Epithelial cell of esophagus (primary cell): ENCODE measurements at regions not wholly inside any gene's neighbourhood (a gene's known extent, or its start where the extent isn't known, plus 50 kb on each side); places are given as distances from the start of the nearest gene placed in this dataset.

Source experiments
- DNase-seq: peaks from one replicate; pipeline ENCODE4 v3.0.0; 2010; ENCODE audit warnings: low read depth
- H3K4me3 ChIP-seq: 2 replicates; pipeline ENCODE4 v1.5.1; 2011; ENCODE audit warnings: mild to moderate bottlenecking, low read length, control low read depth
- TF ChIP-seq, protein P1 (sequence below): IDR thresholded peaks from 2 replicates; pipeline ENCODE4 v1.5.1; 2011; ENCODE audit warnings: low read depth, mild to moderate bottlenecking, low read length, control low read depth, inconsistent platforms; ENCODE audit not compliant: insufficient read depth; ENCODE audit errors: missing control alignments

GRCh38 chr2:84160453-84160852 lies 298.6 kb downstream of the SUCLG1 start:
- DNase-seq = no peak
- TF ChIP-seq, protein P1, sequence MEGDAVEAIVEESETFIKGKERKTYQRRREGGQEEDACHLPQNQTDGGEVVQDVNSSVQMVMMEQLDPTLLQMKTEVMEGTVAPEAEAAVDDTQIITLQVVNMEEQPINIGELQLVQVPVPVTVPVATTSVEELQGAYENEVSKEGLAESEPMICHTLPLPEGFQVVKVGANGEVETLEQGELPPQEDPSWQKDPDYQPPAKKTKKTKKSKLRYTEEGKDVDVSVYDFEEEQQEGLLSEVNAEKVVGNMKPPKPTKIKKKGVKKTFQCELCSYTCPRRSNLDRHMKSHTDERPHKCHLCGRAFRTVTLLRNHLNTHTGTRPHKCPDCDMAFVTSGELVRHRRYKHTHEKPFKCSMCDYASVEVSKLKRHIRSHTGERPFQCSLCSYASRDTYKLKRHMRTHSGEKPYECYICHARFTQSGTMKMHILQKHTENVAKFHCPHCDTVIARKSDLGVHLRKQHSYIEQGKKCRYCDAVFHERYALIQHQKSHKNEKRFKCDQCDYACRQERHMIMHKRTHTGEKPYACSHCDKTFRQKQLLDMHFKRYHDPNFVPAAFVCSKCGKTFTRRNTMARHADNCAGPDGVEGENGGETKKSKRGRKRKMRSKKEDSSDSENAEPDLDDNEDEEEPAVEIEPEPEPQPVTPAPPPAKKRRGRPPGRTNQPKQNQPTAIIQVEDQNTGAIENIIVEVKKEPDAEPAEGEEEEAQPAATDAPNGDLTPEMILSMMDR = no peak
- H3K4me3 ChIP-seq = no peak overlapping the region

DNA sequence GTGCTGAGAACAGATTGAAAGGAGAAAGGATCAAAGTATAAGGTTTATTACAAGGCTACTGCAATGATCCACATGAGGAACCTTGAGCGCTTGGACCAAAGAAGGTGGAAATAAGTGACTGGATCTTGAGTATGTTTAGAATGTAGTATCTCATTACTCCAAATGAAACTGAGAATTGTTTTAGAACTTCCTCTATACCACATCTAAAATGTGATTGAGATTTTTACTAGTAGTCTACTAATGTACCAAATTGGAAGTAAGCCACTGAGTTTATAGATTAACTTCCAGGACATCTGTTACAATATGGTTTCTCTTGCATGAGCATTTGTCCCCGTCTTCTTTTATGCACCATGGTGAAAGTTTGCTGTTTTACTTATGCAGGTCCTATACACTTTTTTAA lies 300.5 kb downstream of the SUCLG1 start:
- TF ChIP-seq, protein P1 = no peak
- no peak overlapping the region for H3K4me3 ChIP-seq
- no peak for DNase-seq

- no peak overlapping the region for H3K4me3 ChIP-seq
- peak; percentile 61 for DNase-seq
- TF ChIP-seq, protein P1 = no peak
Measured at GRCh38 chr2:84152462-84152861, 306.6 kb downstream of the SUCLG1 start.

- no peak overlapping the region for H3K4me3 ChIP-seq
Measured at GRCh38 chr2:84144345-84144744, 314.7 kb downstream of the SUCLG1 start.

GRCh38 chr2:84137034-84137433 lies 322.0 kb downstream of the SUCLG1 start:
- no peak overlapping the region for H3K4me3 ChIP-seq
- TF ChIP-seq, protein P1 = no peak
- no peak for DNase-seq

More at GRCh38 chr2:84144345-84144744, 314.7 kb downstream of the SUCLG1 start:
- no peak for DNase-seq
- TF ChIP-seq, protein P1 = no peak

DNA sequence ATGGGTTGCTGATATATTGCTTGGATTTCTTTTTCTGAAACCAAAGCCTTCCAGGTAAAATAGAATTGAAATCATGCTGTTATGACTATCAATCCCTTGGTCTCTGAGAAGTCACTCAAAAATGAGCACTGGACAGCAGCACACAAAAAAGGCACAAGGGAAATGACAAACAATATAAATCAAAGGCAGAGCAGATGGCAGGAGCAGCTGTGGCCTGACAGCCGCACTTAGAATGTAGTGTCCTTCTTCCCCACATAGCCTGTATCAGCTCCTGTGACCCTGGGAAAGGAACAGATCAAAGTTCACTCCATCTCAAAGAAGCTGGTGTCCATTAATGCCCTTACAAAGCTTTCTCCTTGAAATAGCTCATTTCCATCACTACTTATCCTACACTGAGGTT lies 326.7 kb downstream of the SUCLG1 start:
- no peak for DNase-seq
- TF ChIP-seq, protein P1 = no peak
- no peak overlapping the region for H3K4me3 ChIP-seq

DNA sequence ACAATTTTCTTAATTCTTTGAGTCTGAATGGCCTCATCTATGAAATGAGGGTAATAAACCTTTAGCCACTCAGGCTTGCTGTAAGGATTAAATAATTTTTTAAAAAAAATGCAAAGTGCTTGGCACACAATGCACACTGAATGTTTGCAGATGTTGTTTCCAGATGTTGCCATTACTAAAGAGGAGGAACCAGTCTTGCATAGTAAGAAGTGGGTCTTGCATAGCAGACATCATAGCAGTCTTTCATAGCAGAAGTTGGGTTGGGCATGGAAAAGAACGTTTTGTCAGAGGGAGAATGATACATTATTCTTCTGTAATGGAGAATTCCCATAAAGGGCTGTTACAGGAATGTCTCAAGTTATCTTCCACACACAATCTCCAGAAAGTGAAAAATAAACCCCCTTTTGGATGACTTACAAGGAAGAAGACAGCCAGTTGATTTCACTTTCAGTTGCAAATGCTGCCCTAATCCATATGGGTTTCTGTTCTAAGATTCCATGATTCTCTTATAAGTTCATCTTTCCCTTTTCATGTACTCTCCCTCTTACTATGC lies 327.7 kb downstream of the SUCLG1 start:
- TF ChIP-seq, protein P1 = no peak
- no peak for DNase-seq
- no peak overlapping the region for H3K4me3 ChIP-seq
